Mesendoderm (in vitro differentiated cells): ENCODE measurements at regions not wholly inside any gene's neighbourhood (a gene's known extent, or its start where the extent isn't known, plus 50 kb on each side); places are given as distances from the start of the nearest gene placed in this dataset.

Experiments used
- DNase-seq: peaks from one replicate; pipeline ENCODE4 v3.0.0; 2013
- H2AK5ac ChIP-seq: 2 replicates; pipeline ENCODE4 v1.6.1; 2013; ENCODE audit warnings: low read length, inconsistent platforms
- H2BK120ac ChIP-seq: 2 replicates; pipeline ENCODE4 v1.6.1; 2013; ENCODE audit warnings: low read depth, mild to moderate bottlenecking, low read length, moderate library complexity, mixed read lengths
- H2BK15ac ChIP-seq: replicated peaks from 2 replicates; pipeline ENCODE4 v1.6.1; 2013; ENCODE audit warnings: low read depth, mild to moderate bottlenecking, moderate library complexity
- H2BK5ac ChIP-seq: 2 replicates; pipeline ENCODE4 v1.6.1; 2013; ENCODE audit warnings: low read length, inconsistent platforms
- H3K18ac ChIP-seq: 2 replicates; pipeline ENCODE4 v1.6.1; 2013; ENCODE audit warnings: mild to moderate bottlenecking, low read length, mixed read lengths
- H3K23ac ChIP-seq: one replicate; pipeline ENCODE4 v1.6.1; 2013; ENCODE audit warnings: low read length
- H3K27ac ChIP-seq: 2 replicates; pipeline ENCODE4 v1.5.1; 2013; ENCODE audit warnings: low read depth, mild to moderate bottlenecking, inconsistent platforms, low read length, moderate library complexity
- H3K27me3 ChIP-seq: 2 replicates; pipeline ENCODE4 v1.6.1; 2013; ENCODE audit warnings: low read length, control low read depth, mild to moderate bottlenecking, inconsistent platforms; ENCODE audit not compliant: insufficient read depth, poor library complexity
- H3K36me3 ChIP-seq: 2 replicates; pipeline ENCODE4 v1.6.1; 2013; ENCODE audit warnings: low read length, inconsistent platforms; ENCODE audit not compliant: control insufficient read depth, insufficient read depth
- H3K4ac ChIP-seq: one replicate; pipeline ENCODE4 v1.6.1; 2013; ENCODE audit warnings: low read depth, mild to moderate bottlenecking, low read length, moderate library complexity
- H3K4me1 ChIP-seq: 2 replicates; pipeline ENCODE4 v1.6.1; 2013; ENCODE audit warnings: low read depth, low read length, inconsistent platforms; ENCODE audit not compliant: control insufficient read depth
- H3K4me2 ChIP-seq: 2 replicates; pipeline ENCODE4 v1.6.1; 2013; ENCODE audit warnings: low read length
- H3K4me3 ChIP-seq: 2 replicates; pipeline ENCODE4 v1.5.1; 2013; ENCODE audit warnings: mild to moderate bottlenecking, low read length
- H3K56ac ChIP-seq: one replicate; pipeline ENCODE4 v1.6.1; 2013; ENCODE audit warnings: low read length
- H3K79me1 ChIP-seq: 2 replicates; pipeline ENCODE4 v1.6.1; 2013; ENCODE audit warnings: low read length, inconsistent platforms
- H3K79me2 ChIP-seq: 2 replicates; pipeline ENCODE4 v1.6.1; 2013; ENCODE audit warnings: mild to moderate bottlenecking, low read length; ENCODE audit not compliant: control insufficient read depth, insufficient read depth
- H3K9ac ChIP-seq: 2 replicates; pipeline ENCODE4 v1.6.1; 2013; ENCODE audit warnings: low read length, inconsistent platforms
- H4K5ac ChIP-seq: one replicate; pipeline ENCODE4 v1.6.1; 2013; ENCODE audit warnings: low read length
- H4K8ac ChIP-seq: one replicate; pipeline ENCODE4 v1.6.1; 2013; ENCODE audit warnings: low read depth, mild to moderate bottlenecking, control low read depth, low read length, moderate library complexity
- WGBS: extraction: QIAGEN DNeasy Blood & Tissue Kit; methylation state at CpG from one replicate; pipeline ENCODE4 v1.1.7; 2013; ENCODE audit warnings: low lambda C conversion rate, missing lambda C conversion rate; ENCODE audit not compliant: insufficient coverage; ENCODE audit errors: extremely low coverage; 5-methylcytosine and 5-hydroxymethylcytosine counted together

DNA sequence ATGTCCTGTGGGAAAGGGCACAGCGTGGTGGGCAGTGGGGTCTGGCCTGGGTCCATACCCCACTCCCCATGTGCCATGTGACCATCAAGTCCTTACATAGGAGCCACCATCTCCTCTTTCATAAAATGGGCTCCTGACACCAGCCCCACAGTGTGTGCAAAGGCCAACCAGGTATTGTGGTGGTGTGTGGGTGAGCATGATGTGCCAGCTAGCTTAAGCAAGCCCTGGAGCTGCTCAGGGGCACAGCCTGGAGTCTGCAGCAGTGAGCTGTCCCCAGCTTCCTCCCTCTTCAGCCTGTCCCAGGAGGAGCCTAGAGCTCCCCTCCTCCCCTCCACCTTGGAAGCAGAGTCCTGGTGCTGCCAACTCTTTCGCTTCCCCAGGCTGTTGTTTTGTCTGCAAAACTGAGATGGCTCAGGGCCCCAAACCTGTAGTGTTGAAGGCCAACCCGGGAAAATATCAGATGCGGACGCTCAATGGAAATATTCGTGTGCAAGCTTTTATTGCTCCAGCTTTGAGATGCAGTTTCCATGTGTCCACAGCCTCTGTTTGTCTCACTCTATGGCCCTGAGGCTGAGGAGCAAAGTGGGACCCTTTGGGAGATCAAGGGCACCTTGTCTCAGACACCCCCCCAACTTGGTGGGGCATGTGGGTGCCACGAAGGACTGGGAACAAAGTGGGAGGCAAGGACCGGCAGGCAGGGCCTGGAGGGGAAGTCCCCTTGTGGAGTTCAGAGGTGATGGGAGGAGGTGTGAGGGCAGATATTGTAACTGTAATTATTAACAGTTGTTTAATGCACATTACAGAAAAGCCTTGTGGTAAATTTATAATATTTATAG lies 92.6 kb downstream of the CTTN start:
- Histone ChIP-seq H3K79me1 (no peaks in the 10 kb centered on the region), H4K5ac (no peak overlapping the region), H3K4ac (no peak overlapping the region), H3K4me3 (no peak overlapping the region), H4K8ac (no peak overlapping the region), H3K9ac (no peak overlapping the region), H3K79me2 (no peaks in the 10 kb centered on the region), H3K27me3 (no peaks in the 10 kb centered on the region), H2AK5ac (no peak overlapping the region), H2BK15ac (no peak overlapping the region), H3K18ac (no peak overlapping the region), H3K4me1 (no peaks in the 10 kb centered on the region), H2BK120ac (no peak overlapping the region), H3K23ac (no peak overlapping the region), H3K36me3 (no peaks in the 10 kb centered on the region), H3K56ac (no peak overlapping the region), H3K4me2 (no peak overlapping the region), H2BK5ac (no peak overlapping the region), H3K27ac (no peak overlapping the region)
- no CpG with 5 or more reads among the region's 8 CpGs for WGBS
- no peak for DNase-seq

DNA sequence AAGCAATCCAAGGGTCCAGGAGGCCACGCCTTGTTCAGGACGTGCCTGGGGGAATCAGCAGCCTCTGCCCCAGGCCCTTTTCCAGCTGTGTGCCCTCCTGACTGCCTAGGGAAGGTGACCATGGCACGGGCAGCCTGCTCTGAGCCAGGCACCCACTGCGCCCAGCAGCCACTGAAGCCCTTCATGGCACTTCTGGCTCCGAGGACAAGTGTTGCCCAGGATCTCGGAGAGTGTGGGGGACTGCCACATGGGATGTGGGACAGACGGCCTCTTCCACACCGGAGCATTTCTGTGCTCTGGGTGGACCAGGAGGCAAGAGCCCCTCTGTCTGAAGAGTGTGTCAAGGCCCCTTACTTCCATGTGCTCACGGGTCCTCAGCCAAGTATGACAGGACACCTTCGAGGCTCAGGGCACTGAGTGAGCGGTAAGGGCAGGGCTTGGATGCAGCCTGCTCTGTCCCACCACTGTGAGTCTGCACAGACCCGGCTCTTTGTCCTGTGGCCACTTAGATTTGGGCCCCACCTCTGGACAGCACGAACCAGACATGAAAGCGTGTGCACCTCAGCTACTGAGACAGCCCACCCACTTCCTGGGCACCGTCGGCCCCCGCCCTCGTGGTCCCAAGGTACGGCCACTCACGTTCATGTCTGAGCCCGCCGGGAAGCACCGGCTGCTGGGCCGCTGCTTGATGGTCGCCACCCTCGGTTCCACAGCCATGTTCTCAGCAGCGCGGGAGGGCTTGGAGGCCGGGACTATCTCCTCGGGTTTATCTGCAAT lies 93.6 kb downstream of the CTTN start:
- Histone ChIP-seq H3K23ac (no peak overlapping the region), H3K27ac (no peak overlapping the region), H2AK5ac (no peak overlapping the region), H3K18ac (no peak overlapping the region), H3K56ac (no peak overlapping the region), H3K79me1 (no peaks in the 10 kb centered on the region), H2BK120ac (no peak overlapping the region), H3K4me1 (no peaks in the 10 kb centered on the region), H4K5ac (no peak overlapping the region), H3K9ac (no peak overlapping the region), H3K36me3 (no peaks in the 10 kb centered on the region), H3K4me3 (no peak overlapping the region), H3K79me2 (no peaks in the 10 kb centered on the region), H2BK5ac (no peak overlapping the region), H3K4me2 (no peak overlapping the region), H3K27me3 (no peaks in the 10 kb centered on the region), H3K4ac (no peak overlapping the region), H2BK15ac (no peak overlapping the region), H4K8ac (no peak overlapping the region)
- no CpG with 5 or more reads among the region's 30 CpGs for WGBS
- DNase-seq, result no peak

DNA sequence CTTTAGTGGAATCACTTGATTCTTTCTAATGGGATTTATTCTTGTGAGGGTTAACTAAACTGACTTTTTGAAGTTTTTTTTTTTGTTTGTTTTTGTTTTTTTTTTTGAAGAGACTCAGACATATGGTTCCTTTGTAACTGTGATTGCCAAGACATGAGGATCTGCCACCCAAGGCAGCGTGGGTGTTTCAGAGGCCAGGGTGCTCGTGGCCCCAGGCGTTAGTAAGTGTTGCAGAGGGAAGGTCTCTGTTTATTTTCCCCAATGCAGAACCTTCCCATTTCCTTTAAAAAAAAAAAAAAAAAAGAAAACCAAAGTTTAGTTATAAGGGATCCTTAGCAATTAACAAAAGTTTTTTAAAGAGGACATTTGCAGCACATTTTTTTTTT lies 94.8 kb downstream of the CTTN start:
- Histone ChIP-seq H3K4me3 (no peak overlapping the region), H2BK5ac (no peak overlapping the region), H3K18ac (no peak overlapping the region), H2BK15ac (no peak overlapping the region), H3K27ac (no peak overlapping the region), H2BK120ac (no peak overlapping the region), H2AK5ac (no peak overlapping the region), H3K56ac (no peak overlapping the region), H4K5ac (no peak overlapping the region), H4K8ac (no peak overlapping the region), H3K27me3 (no peaks in the 10 kb centered on the region), H3K9ac (no peak overlapping the region), H3K4me1 (no peaks in the 10 kb centered on the region), H3K23ac (no peak overlapping the region), H3K4ac (no peak overlapping the region), H3K79me1 (no peaks in the 10 kb centered on the region), H3K36me3 (no peaks in the 10 kb centered on the region), H3K79me2 (no peaks in the 10 kb centered on the region), H3K4me2 (no peak overlapping the region)
- DNase-seq, result no peak
- WGBS, result no CpG with 5 or more reads among the region's 3 CpGs

DNA sequence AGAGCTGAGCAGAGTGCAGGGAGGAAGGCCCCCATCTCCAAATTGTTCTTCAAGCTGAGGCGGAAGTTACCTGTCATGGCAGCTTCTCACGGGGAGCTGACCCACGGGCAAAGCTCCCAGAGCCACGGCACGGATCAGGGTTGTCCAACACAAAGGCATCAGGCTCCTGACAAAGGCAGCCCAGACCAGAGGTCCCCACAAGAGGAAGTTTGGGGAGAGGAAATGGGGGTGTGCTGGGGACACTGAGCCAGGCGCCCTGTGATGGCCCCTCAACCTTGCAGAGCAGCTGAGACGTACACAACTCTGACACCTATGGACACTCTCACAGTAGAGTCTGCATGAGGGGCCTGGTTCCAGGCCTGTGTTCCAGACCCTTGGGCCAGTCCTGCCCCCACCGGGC lies 95.6 kb downstream of the CTTN start:
- no peaks in the 10 kb centered on the region for H3K36me3 ChIP-seq
- H3K4me1 ChIP-seq, result no peaks in the 10 kb centered on the region
- H3K9ac ChIP-seq, result no peak overlapping the region
- H3K79me2 ChIP-seq, result no peaks in the 10 kb centered on the region
- H3K23ac ChIP-seq, result no peak overlapping the region
- no peak overlapping the region for H3K4me2 ChIP-seq
- no peak overlapping the region for H2BK120ac ChIP-seq
- no peak overlapping the region for H4K8ac ChIP-seq
- no peaks in the 10 kb centered on the region for H3K79me1 ChIP-seq
- H2BK15ac ChIP-seq, result no peak overlapping the region
- no peak for DNase-seq
- no peaks in the 10 kb centered on the region for H3K27me3 ChIP-seq
- H3K27ac ChIP-seq, result no peak overlapping the region
- H4K5ac ChIP-seq, result no peak overlapping the region
- no peak overlapping the region for H2AK5ac ChIP-seq
- no peak overlapping the region for H2BK5ac ChIP-seq
- no peak overlapping the region for H3K4ac ChIP-seq
- no peak overlapping the region for H3K56ac ChIP-seq
- H3K18ac ChIP-seq, result no peak overlapping the region
- H3K4me3 ChIP-seq, result no peak overlapping the region
- no CpG with 5 or more reads among the region's 8 CpGs for WGBS

DNA sequence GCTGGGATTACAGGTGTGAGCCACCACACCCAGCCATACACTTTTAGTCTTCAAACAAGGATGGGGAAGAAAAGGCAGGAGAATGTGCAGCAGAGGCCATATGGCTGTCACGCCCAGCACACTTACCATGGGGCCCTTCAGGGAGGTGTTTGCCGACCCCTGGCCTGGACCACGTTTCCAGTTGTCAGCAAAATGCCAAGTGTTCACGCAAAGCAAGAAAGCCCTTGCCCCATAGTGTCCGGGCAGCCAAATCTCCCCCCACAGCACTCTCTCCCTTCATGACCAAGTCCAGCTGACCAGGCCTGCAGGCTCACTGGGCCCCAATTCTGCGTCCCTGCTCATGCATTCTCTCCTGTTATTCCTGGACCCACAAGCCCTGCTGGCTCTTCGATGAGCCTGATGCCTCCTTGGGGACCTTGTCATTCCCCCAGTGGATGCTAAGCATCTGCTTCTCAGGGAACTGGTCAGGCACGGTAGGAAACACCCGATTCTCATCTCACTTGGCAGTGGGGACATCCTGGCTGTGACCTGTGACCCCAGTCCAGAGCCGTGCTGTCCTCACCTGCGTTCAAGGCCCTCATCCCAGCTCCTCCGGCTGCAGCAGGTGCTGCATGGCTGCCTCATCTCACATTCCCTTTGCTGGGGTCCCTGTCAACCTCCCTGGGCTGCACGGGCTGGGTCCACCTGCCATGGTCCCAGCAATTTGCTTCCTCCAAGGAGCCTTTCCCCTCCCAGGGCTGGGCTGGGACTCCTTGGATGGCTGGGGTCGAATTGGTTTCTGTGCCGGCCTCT lies 96.4 kb downstream of the CTTN start:
- Histone ChIP-seq H3K4me3 (no peak overlapping the region), H2BK15ac (no peak overlapping the region), H4K5ac (no peak overlapping the region), H3K79me2 (no peaks in the 10 kb centered on the region), H3K79me1 (no peaks in the 10 kb centered on the region), H3K4ac (no peak overlapping the region), H3K56ac (no peak overlapping the region), H3K23ac (peak overlapping the region; percentile 85), H3K4me1 (no peaks in the 10 kb centered on the region), H4K8ac (no peak overlapping the region), H3K27ac (no peak overlapping the region), H3K27me3 (no peaks in the 10 kb centered on the region), H3K18ac (no peak overlapping the region), H2BK120ac (no peak overlapping the region), H2AK5ac (no peak overlapping the region), H2BK5ac (no peak overlapping the region), H3K9ac (no peak overlapping the region), H3K4me2 (no peak overlapping the region), H3K36me3 (no peaks in the 10 kb centered on the region)
- WGBS, result no CpG with 5 or more reads among the region's 15 CpGs
- no peak for DNase-seq
